ENCODE measurements at regions not wholly inside any gene's neighbourhood (a gene's known extent, or its start where the extent isn't known, plus 50 kb on each side); places are given as distances from the start of the nearest gene placed in this dataset.

DNA sequence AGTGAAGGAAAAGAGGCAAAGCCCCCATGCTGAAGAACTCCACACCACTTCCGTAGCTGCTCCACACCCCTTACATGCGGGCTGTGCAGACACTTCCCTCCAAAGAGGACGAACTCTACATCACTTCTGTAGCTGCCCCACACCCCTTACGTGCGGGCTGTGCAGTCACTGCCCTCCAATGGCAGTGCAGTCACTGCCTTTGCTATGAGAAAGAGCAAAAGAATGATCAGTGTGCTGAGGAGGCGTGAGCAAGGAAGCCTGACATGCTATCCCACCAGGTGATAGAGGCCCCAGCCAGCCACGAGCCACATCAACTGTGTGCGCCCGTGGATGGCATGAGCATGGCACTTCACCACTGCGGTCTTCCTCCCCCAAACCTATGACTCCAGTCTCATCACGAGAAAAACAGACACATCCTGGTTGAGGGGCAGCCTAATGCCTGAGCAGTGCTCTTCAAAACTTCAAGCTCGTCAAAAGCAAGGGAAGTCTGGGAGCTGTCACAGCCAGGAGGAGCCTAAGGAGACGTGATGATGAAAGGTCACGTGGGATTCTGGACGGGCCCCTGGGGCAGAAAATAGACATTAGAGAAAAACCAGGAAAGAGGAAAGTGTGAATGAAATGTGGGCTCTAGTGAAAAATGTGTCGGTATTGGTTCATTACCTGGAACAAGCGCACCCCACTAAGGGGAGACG, 60.8 kb upstream of the C14orf180 start:
- Histone ChIP-seq H3K27me3 (ENCODE audit: control insufficient read depth in 2 of 2, insufficient read depth in 2 of 2, low read length in 2 of 2) (no peaks in the 10 kb centered on the region), H3K4me1 (ENCODE audit: control insufficient read depth in 1 of 2, insufficient read depth in 2 of 2, low read length in 2 of 2) (no peaks in the 10 kb centered on the region), H3K79me2 (ENCODE audit: insufficient read depth, low read length) (no peaks in the 10 kb centered on the region), H3K9ac (ENCODE audit: insufficient read depth, low read length, poor library complexity, severe bottlenecking) (no peak overlapping the region), H3K27ac (ENCODE audit: low read depth in 1 of 2, low read length in 2 of 2) (no peak overlapping the region), H2AFZ (ENCODE audit: insufficient read depth, low read depth, low read length, poor library complexity, severe bottlenecking) (no peak overlapping the region), H3K36me3 (replicated peaks in 1 of 2; ENCODE audit: control insufficient read depth in 1 of 2, insufficient read depth in 2 of 2, low read length in 2 of 2) (no peaks in the 10 kb centered on the region), H3K9me3 (replicated peaks in 1 of 2; ENCODE audit: control insufficient read depth in 1 of 2, insufficient read depth in 1 of 2, low read length in 2 of 2) (peaks cover 0 to 7% of the 10 kb centered on the region in 2 donors), H3K4me2 (replicated peaks; ENCODE audit: extremely low read depth, low read length, poor library complexity, severe bottlenecking) (no peak overlapping the region), H3K4me3 (replicated peaks in 1 of 3; ENCODE audit: low read depth in 2 of 3, low read length in 3 of 3) (no peak overlapping the region), H4K20me1 (ENCODE audit: insufficient read depth, low read length) (no peaks in the 10 kb centered on the region)
- no peaks in the 10 kb centered on the region for H3K4me1 Mint-ChIP-seq
- no peak for DNase-seq
- TF ChIP-seq, protein P1, sequence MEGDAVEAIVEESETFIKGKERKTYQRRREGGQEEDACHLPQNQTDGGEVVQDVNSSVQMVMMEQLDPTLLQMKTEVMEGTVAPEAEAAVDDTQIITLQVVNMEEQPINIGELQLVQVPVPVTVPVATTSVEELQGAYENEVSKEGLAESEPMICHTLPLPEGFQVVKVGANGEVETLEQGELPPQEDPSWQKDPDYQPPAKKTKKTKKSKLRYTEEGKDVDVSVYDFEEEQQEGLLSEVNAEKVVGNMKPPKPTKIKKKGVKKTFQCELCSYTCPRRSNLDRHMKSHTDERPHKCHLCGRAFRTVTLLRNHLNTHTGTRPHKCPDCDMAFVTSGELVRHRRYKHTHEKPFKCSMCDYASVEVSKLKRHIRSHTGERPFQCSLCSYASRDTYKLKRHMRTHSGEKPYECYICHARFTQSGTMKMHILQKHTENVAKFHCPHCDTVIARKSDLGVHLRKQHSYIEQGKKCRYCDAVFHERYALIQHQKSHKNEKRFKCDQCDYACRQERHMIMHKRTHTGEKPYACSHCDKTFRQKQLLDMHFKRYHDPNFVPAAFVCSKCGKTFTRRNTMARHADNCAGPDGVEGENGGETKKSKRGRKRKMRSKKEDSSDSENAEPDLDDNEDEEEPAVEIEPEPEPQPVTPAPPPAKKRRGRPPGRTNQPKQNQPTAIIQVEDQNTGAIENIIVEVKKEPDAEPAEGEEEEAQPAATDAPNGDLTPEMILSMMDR (IDR thresholded peaks at IDR 0.05): no peak
- peaks cover 0 to 5% (median 3%) of the 10 kb centered on the region in 3 donors for H3K27me3 Mint-ChIP-seq (ENCODE audit: low read depth in 3 of 3)
- H3K36me3 Mint-ChIP-seq: no peaks in the 10 kb centered on the region
- WGBS (ENCODE audit: insufficient coverage): 89% methylated on average over 12 of the region's 18 CpGs
- no peak overlapping the region for H3K27ac Mint-ChIP-seq
- no peak overlapping the region for H3K4me3 Mint-ChIP-seq
- intact Hi-C loops (cut with micrococcal nuclease): no loop called here
- H3K9me3 Mint-ChIP-seq: peaks cover 0 to 9% (median 3%) of the 10 kb centered on the region in 7 donors

DNA sequence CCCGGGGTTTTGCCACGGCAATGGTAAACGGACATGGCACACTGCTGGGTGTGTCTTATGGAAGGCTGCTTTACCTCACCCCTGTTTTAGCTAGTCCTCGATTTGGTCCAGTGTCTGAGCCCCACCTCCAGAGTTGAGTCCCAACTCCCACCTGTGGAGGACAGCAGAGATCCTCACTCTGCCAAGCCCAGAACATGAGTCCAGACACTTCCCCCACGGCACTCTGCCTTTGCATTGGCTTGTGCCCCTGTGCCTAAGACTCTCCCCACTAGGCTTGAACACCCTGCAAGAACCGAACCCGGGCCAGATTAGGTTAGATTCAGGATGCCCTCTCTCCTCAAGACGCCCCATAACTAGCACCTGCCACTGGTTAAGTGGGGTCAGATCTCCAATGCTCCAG, 59.8 kb upstream of the C14orf180 start:
- H3K4me2 ChIP-seq (replicated peaks; ENCODE audit: extremely low read depth, low read length, poor library complexity, severe bottlenecking): no peak overlapping the region
- no peaks in the 10 kb centered on the region for H3K36me3 ChIP-seq (replicated peaks in 1 of 2; ENCODE audit: control insufficient read depth in 1 of 2, insufficient read depth in 2 of 2, low read length in 2 of 2)
- DNase-seq: no peak
- no peaks in the 10 kb centered on the region for H3K79me2 ChIP-seq (ENCODE audit: insufficient read depth, low read length)
- Mint-ChIP-seq H3K36me3 (no peaks in the 10 kb centered on the region), H3K27me3 (ENCODE audit: low read depth in 3 of 3) (peaks cover 0 to 5% (median 3%) of the 10 kb centered on the region in 3 donors), H3K27ac (no peak overlapping the region), H3K4me3 (no peak overlapping the region), H3K4me1 (no peaks in the 10 kb centered on the region), H3K9me3 (peaks cover 0 to 15% (median 4%) of the 10 kb centered on the region in 7 donors)
- H3K27me3 ChIP-seq (ENCODE audit: control insufficient read depth in 2 of 2, insufficient read depth in 2 of 2, low read length in 2 of 2): no peaks in the 10 kb centered on the region
- no peak overlapping the region for H3K4me3 ChIP-seq (replicated peaks in 1 of 3; ENCODE audit: low read depth in 2 of 3, low read length in 3 of 3)
- peaks cover 0 to 12% of the 10 kb centered on the region in 2 donors for H3K9me3 ChIP-seq (replicated peaks in 1 of 2; ENCODE audit: control insufficient read depth in 1 of 2, insufficient read depth in 1 of 2, low read length in 2 of 2)
- intact Hi-C loops (cut with micrococcal nuclease): no loop called here
- no peak overlapping the region for H3K9ac ChIP-seq (ENCODE audit: insufficient read depth, low read length, poor library complexity, severe bottlenecking)
- TF ChIP-seq, protein P1 (IDR thresholded peaks at IDR 0.05): no peak
- H2AFZ ChIP-seq (ENCODE audit: insufficient read depth, low read depth, low read length, poor library complexity, severe bottlenecking): no peak overlapping the region
- H3K27ac ChIP-seq (ENCODE audit: low read depth in 1 of 2, low read length in 2 of 2): no peak overlapping the region
- WGBS (ENCODE audit: insufficient coverage): 93% methylated on average over 7 of the region's 8 CpGs
- H3K4me1 ChIP-seq (ENCODE audit: control insufficient read depth in 1 of 2, insufficient read depth in 2 of 2, low read length in 2 of 2): no peaks in the 10 kb centered on the region
- no peaks in the 10 kb centered on the region for H4K20me1 ChIP-seq (ENCODE audit: insufficient read depth, low read length)

All from CD14-positive monocyte (primary cell).